GM12878 (cell line): ENCODE measurements at regions not wholly inside any gene's neighbourhood (a gene's known extent, or its start where the extent isn't known, plus 50 kb on each side); places are given as distances from the start of the nearest gene placed in this dataset.

Experiments
- ATAC-seq: fragments of 200-7000 bp; cut with Tn5 transposase; 3 replicates; pipeline ENCODE4 v1.9.1; 2020; ENCODE audit warnings: mild to moderate bottlenecking, moderate library complexity
- BruUV-seq: library from RNA; stranded (reverse); fragments of 400-500 nt; replicated peaks from 2 replicates; lab custom pipeline; 2021; lab: Mats Ljungman, UMichigan
- CTCF ChIA-PET: fragments of 300-600 bp; sonication (Branson Sonifier 250); formaldehyde crosslinking; extraction: SDS; loops from one replicate; lab custom pipeline; 2021; ENCODE audit warnings: inconsistent platforms; lab: Yijun Ruan, JAX
- POLR2A ChIA-PET: fragments of 350-600 bp; formaldehyde crosslinking; extraction: SDS; loops from one replicate; lab custom pipeline; 2021; ENCODE audit warnings: inconsistent platforms; lab: Charles Lee
- RAD21 ChIA-PET: fragments of 300-600 bp; sonication (Branson Sonifier 250); formaldehyde crosslinking; loops from one replicate; lab custom pipeline; 2023; ENCODE audit warnings: antibody characterized with exemption; ENCODE audit not compliant: unreplicated experiment; lab: Charles Lee
- SMC1A ChIA-PET: fragments of 300-600 bp; sonication (Branson Sonifier 250); formaldehyde crosslinking; loops from one replicate; lab custom pipeline; 2023; ENCODE audit not compliant: unreplicated experiment, uncharacterized antibody; lab: Charles Lee
- DNase-seq: peaks from one replicate; pipeline ENCODE4 v3.0.0-alpha.2; 2011; ENCODE audit warnings: low read depth, low spot score
- FAIRE-seq: peaks from 3 replicates; lab custom pipeline; 2011; peaks lifted over from hg19 to GRCh38; lab: Jason Lieb, UNC
- H2AFZ ChIP-seq: 2 replicates; pipeline ENCODE4 v1.6.0; 2011; ENCODE audit warnings: low read depth, low read length, control low read depth; ENCODE audit not compliant: control insufficient read depth
- H3K27ac ChIP-seq: 2 replicates; pipeline ENCODE4 v1.5.1; 2011; ENCODE audit warnings: control low read depth; ENCODE audit not compliant: control insufficient read depth, insufficient read depth
- H3K27me3 ChIP-seq, 2 experiments: replicated peaks in 1 of 2; 2 replicates each; pipeline versions ENCODE4 v1.6.0 to v1.6.1; 2011; ENCODE audit warnings: low read length in 1 of 2; ENCODE audit not compliant: control insufficient read depth in 2 of 2, insufficient read depth in 2 of 2
- H3K36me3 ChIP-seq, 2 experiments: 2 replicates each; pipeline ENCODE4 v1.5.1; 2011; ENCODE audit warnings: low read length in 1 of 2; ENCODE audit not compliant: control insufficient read depth in 2 of 2, insufficient read depth in 2 of 2
- H3K4me1 ChIP-seq: 2 replicates; pipeline ENCODE4 v1.6.1; 2011; ENCODE audit warnings: mild to moderate bottlenecking, low read length, moderate library complexity, mixed read lengths; ENCODE audit not compliant: control insufficient read depth, insufficient read depth
- H3K4me2 ChIP-seq: 2 replicates; pipeline ENCODE4 v1.6.0; 2011; ENCODE audit warnings: control low read depth; ENCODE audit not compliant: control insufficient read depth, insufficient read depth
- H3K4me3 ChIP-seq: fragments of 200-600 bp; sonication (generic); 2 replicates; pipeline ENCODE4 v1.5.1; 2016
- H3K79me2 ChIP-seq: 2 replicates; pipeline ENCODE4 v1.6.0; 2011; ENCODE audit warnings: low read length; ENCODE audit not compliant: control insufficient read depth, insufficient read depth
- H3K9ac ChIP-seq: 2 replicates; pipeline ENCODE4 v1.8.0; 2011; ENCODE audit warnings: low read length, control low read depth, mixed read lengths; ENCODE audit not compliant: control insufficient read depth, insufficient read depth
- H3K9me3 ChIP-seq: replicated peaks from 3 replicates; pipeline ENCODE4 v1.5.1; 2011; ENCODE audit warnings: mild to moderate bottlenecking, low read length; ENCODE audit not compliant: control insufficient read depth, insufficient read depth
- H4K20me1 ChIP-seq: 2 replicates; pipeline ENCODE4 v1.6.0; 2011; ENCODE audit not compliant: control insufficient read depth, insufficient read depth
- RUNX3 ChIP-seq: IDR thresholded peaks from 2 replicates; pipeline ENCODE4 v1.6.1; 2012; ENCODE audit warnings: low read length, inconsistent platforms
- SMARCA5 ChIP-seq: fragments of 450-650 bp; IDR thresholded peaks from 2 replicates; pipeline ENCODE4 v1.6.1; 2017; ENCODE audit warnings: mild to moderate bottlenecking
- TAF1 ChIP-seq: IDR thresholded peaks from 2 replicates; pipeline ENCODE4 v1.6.1; 2011; ENCODE audit warnings: mild to moderate bottlenecking, low read depth, low read length, borderline replicate concordance
- WGBS: methylation state at CpG from one replicate; pipeline ENCODE4 v1.1.6; 2016; ENCODE audit warnings: low lambda C conversion rate; ENCODE audit not compliant: insufficient replicate concordance, insufficient coverage; ENCODE audit errors: missing lambda C conversion rate; 5-methylcytosine and 5-hydroxymethylcytosine counted together
- in situ Hi-C: fragments of 300-500 bp; cut with MboI; formaldehyde crosslinking; loops from 9 replicates; pipeline ENCODE4 v1.14.3; 2018; ENCODE audit warnings: mixed read lengths
- intact Hi-C: fragments of 100-400 bp; cut with micrococcal nuclease; formaldehyde crosslinking; loops from one replicate; pipeline ENCODE4 v1.14.2; 2022; ENCODE audit not compliant: unreplicated experiment

DNA sequence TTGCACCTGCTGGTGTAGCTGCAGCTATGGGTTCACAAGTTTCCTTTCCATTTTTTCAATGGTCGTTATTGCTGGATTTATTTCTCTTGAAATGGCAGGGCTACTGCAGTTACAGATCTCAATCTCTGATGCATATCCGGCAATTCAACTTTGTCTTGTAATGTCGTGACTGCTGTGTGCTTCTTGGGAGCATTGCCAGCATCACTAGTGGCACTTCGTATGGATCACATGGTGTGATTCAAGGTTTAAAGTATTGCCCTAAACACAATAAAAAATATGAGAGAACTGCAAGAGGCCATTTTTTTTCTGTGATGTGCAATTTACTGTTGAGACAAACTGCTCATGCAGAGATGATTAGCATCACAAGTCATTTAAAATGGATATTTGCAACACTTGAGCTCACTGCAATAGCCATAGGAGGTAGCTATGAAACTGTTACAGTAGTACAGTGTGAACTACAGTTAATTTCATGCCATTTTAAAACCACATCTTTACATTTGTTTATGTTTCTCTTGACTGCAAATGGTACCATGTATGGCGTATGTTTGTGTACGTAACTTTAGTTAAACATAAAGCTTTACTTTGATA, 217.4 kb upstream of the PDE3A start:
- RAD21 ChIA-PET, result interaction anchor here (0.9 to 1.7 kb wide), 6 partner anchors 10 to 235 kb away, joined by 3 to 5 read pairs (median 4); no protein-coding TSS in a partner anchor
- intact Hi-C loops, result no loop called here

DNA sequence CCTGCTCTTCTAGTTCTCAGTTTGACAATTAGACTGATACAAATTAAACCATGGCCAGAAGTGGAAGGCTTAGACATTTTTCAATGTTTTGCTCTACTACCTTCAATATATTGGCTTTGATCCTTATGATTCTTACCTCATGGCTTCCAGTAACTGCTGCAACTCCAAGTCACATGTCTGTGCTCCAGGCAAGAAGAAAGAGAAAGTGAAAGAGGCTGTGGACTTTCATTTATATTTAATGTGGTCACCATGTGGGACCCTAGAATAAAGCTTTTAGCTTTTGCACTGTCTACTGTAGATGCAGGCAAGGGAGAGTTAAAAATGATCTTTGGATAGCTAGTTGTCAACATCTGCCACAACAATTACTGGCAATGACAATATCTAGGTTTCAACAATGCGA, 214.3 kb upstream of the PDE3A start:
- no peak overlapping the region for H3K9ac ChIP-seq
- no peaks in the 10 kb centered on the region; the same call in 2 of the 3 replicates for H3K9me3 ChIP-seq
- POLR2A ChIA-PET, result interaction anchor here (1.2 kb wide), 1 partner anchor 10 kb away, joined by 3 read pairs; no protein-coding TSS in a partner anchor
- H3K4me1 ChIP-seq, result no peaks in the 10 kb centered on the region
- in situ Hi-C loops, result no loop called here
- FAIRE-seq (no peak), ATAC-seq (peak; percentile 81), DNase-seq (no peak)
- no peaks in the 10 kb centered on the region for H3K36me3 ChIP-seq
- H3K79me2 ChIP-seq, result no peaks in the 10 kb centered on the region
- no peak overlapping the region for H3K4me3 ChIP-seq
- intact Hi-C loops, result no loop called here
- no peaks in the 10 kb centered on the region for H4K20me1 ChIP-seq
- H3K27ac ChIP-seq, result no peak overlapping the region
- no peak overlapping the region for H3K4me2 ChIP-seq
- WGBS, result 7% methylated on average over 1 of the region's 1 CpG
- SMC1A ChIA-PET, result interaction anchor here (0.7 kb wide), 1 partner anchor 58 kb away, joined by 3 read pairs; no protein-coding TSS in a partner anchor
- TF ChIP-seq RUNX3 (peak; percentile 25; the same call in 1 of the 2 replicates), SMARCA5 (no peak)
- RAD21 ChIA-PET, result no interaction called here
- no TSS peak for BruUV-seq
- no peak overlapping the region for H2AFZ ChIP-seq
- CTCF ChIA-PET, result interaction anchor here (2.6 kb wide), 1 partner anchor 9 kb away, joined by 9 read pairs; no protein-coding TSS in a partner anchor
- no peaks in the 10 kb centered on the region for H3K27me3 ChIP-seq

More for the DNA sequence above, 217.4 kb upstream of the PDE3A start:
- no peaks in the 10 kb centered on the region for H3K4me1 ChIP-seq
- ChIA-PET SMC1A (interaction anchor here (0.8 to 2.1 kb wide), 8 partner anchors 8 to 231 kb away, joined by 3 to 12 read pairs (median 6); no protein-coding TSS in a partner anchor), CTCF (interaction anchor here (1.2 to 1.4 kb wide), 3 partner anchors 8 to 12 kb away, joined by 3 to 5 read pairs (median 3); no protein-coding TSS in a partner anchor), POLR2A (no interaction called here)
- no peaks in the 10 kb centered on the region for H3K27me3 ChIP-seq
- no peak overlapping the region for H3K27ac ChIP-seq
- in situ Hi-C loops, result no loop called here
- ATAC-seq, result no peak
- no peaks in the 10 kb centered on the region for H3K79me2 ChIP-seq
- no peaks in the 10 kb centered on the region for H3K36me3 ChIP-seq
- H2AFZ ChIP-seq, result no peak overlapping the region
- no peak for FAIRE-seq
- no peak overlapping the region for H3K4me2 ChIP-seq
- H3K4me3 ChIP-seq, result no peak overlapping the region
- DNase-seq, result no peak
- H3K9me3 ChIP-seq, result no peaks in the 10 kb centered on the region
- BruUV-seq, result no TSS peak
- WGBS, result 28% methylated on average over 6 of the region's 6 CpGs
- H3K9ac ChIP-seq, result no peak overlapping the region
- TF ChIP-seq TAF1, result no peak
- no peaks in the 10 kb centered on the region for H4K20me1 ChIP-seq
